NCI-H748 (cell line): ENCODE measurements at regions not wholly inside any gene's neighbourhood (a gene's known extent, or its start where the extent isn't known, plus 50 kb on each side); places are given as distances from the start of the nearest gene placed in this dataset.

Experiments
- DNase-seq: peaks from one replicate; lab custom pipeline; 2025; ENCODE audit not compliant: unreplicated experiment; lab: John Stamatoyannopoulos, UW

- no peak for DNase-seq
Measured at GRCh38 chr1:166221316-166221715, 54.5 kb upstream of the FAM78B start.

GRCh38 chr1:166233750-166234366 lies 67.1 kb upstream of the FAM78B start:
- DNase-seq: no peak

GRCh38 chr1:166235728-166236127 lies 68.9 kb upstream of the FAM78B start:
- DNase-seq: no peak

- peak; percentile 4 for DNase-seq
Measured at GRCh38 chr1:166237675-166238074, 70.9 kb upstream of the FAM78B start.

GRCh38 chr1:166253076-166253779 lies 86.4 kb upstream of the FAM78B start:
- DNase-seq: no peak

- no peak for DNase-seq
Measured at GRCh38 chr1:166258017-166258416, 91.2 kb upstream of the FAM78B start.

GRCh38 chr1:166261511-166261910 lies 94.7 kb upstream of the FAM78B start:
- no peak for DNase-seq

- DNase-seq: no peak
Measured at GRCh38 chr1:166270476-166271150, 103.8 kb upstream of the FAM78B start.

- DNase-seq: no peak
Measured at GRCh38 chr1:166271151-166271538, 104.3 kb upstream of the FAM78B start.

- no peak for DNase-seq
Measured at GRCh38 chr1:166272155-166272554, 105.4 kb upstream of the FAM78B start.

- DNase-seq: no peak
Measured at GRCh38 chr1:166272851-166273250, 106.0 kb upstream of the FAM78B start.

GRCh38 chr1:166273618-166274017 lies 106.8 kb upstream of the FAM78B start:
- no peak for DNase-seq

- DNase-seq: no peak
Measured at GRCh38 chr1:166282391-166283137, 115.8 kb upstream of the FAM78B start.

GRCh38 chr1:166283190-166283589 lies 116.4 kb upstream of the FAM78B start:
- DNase-seq: no peak

- no peak for DNase-seq
Measured at GRCh38 chr1:166283600-166283999, 116.8 kb upstream of the FAM78B start.

GRCh38 chr1:166289309-166290050 lies 122.7 kb upstream of the FAM78B start:
- DNase-seq: no peak

GRCh38 chr1:166295656-166296055 lies 128.9 kb upstream of the FAM78B start:
- no peak for DNase-seq

GRCh38 chr1:166297993-166298392 lies 131.2 kb upstream of the FAM78B start:
- no peak for DNase-seq

- DNase-seq: no peak
Measured at GRCh38 chr1:166300767-166301166, 134.0 kb upstream of the FAM78B start.

GRCh38 chr1:166302989-166303758 lies 136.4 kb upstream of the FAM78B start:
- no peak for DNase-seq
